ENCODE measurements at regions not wholly inside any gene's neighbourhood (a gene's known extent, or its start where the extent isn't known, plus 50 kb on each side); places are given as distances from the start of the nearest gene placed in this dataset.

DNA sequence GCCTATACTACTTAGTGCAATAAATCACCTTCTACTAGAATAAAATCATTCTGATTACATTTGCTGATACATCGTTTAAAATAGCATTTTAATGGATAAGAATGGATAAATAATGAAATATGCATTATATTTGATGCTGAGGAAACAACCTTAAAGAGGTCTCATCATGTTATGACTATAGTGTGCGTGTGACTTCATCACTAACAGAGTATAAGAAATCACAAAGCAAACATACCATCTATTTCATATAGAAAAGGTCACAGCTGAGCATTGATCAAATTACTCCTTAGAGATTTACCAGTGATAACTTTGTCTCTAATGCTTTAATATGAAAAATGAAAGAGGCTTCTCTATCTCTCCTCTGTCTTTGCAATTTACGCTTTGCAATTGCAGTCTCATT lies 1620.3 kb upstream of the SLC10A2 start:
- TF ChIP-seq KDM5A (IDR thresholded peaks at IDR 0.05; ENCODE audit: low read length) = no peak
- no peak for TF ChIP-seq POLR2A (IDR thresholded peaks at IDR 0.05; ENCODE audit: control extremely low read depth in 1 of 2, low read depth in 2 of 2, low read length in 2 of 2)
- TF ChIP-seq, protein P1, sequence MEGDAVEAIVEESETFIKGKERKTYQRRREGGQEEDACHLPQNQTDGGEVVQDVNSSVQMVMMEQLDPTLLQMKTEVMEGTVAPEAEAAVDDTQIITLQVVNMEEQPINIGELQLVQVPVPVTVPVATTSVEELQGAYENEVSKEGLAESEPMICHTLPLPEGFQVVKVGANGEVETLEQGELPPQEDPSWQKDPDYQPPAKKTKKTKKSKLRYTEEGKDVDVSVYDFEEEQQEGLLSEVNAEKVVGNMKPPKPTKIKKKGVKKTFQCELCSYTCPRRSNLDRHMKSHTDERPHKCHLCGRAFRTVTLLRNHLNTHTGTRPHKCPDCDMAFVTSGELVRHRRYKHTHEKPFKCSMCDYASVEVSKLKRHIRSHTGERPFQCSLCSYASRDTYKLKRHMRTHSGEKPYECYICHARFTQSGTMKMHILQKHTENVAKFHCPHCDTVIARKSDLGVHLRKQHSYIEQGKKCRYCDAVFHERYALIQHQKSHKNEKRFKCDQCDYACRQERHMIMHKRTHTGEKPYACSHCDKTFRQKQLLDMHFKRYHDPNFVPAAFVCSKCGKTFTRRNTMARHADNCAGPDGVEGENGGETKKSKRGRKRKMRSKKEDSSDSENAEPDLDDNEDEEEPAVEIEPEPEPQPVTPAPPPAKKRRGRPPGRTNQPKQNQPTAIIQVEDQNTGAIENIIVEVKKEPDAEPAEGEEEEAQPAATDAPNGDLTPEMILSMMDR (IDR thresholded peaks at IDR 0.05; ENCODE audit: control extremely low read depth in 1 of 3, insufficient read depth in 1 of 3, low read depth in 1 of 3, low read length in 3 of 3) = no peak
- no peak for TF ChIP-seq FOSL1 (IDR thresholded peaks at IDR 0.05; ENCODE audit: insufficient read depth, low read depth, low read length)
- no peak for TF ChIP-seq POLR2AphosphoS5 (IDR thresholded peaks at IDR 0.05; ENCODE audit: low read depth, low read length)
- TF ChIP-seq PHF8 (conservative IDR thresholded peaks at IDR 0.05; ENCODE audit: low read depth, low read length) = no peak
- TF ChIP-seq, protein P2, sequence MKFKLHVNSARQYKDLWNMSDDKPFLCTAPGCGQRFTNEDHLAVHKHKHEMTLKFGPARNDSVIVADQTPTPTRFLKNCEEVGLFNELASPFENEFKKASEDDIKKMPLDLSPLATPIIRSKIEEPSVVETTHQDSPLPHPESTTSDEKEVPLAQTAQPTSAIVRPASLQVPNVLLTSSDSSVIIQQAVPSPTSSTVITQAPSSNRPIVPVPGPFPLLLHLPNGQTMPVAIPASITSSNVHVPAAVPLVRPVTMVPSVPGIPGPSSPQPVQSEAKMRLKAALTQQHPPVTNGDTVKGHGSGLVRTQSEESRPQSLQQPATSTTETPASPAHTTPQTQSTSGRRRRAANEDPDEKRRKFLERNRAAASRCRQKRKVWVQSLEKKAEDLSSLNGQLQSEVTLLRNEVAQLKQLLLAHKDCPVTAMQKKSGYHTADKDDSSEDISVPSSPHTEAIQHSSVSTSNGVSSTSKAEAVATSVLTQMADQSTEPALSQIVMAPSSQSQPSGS (IDR thresholded peaks at IDR 0.05; ENCODE audit: low read length) = no peak
- TF ChIP-seq, protein P3, sequence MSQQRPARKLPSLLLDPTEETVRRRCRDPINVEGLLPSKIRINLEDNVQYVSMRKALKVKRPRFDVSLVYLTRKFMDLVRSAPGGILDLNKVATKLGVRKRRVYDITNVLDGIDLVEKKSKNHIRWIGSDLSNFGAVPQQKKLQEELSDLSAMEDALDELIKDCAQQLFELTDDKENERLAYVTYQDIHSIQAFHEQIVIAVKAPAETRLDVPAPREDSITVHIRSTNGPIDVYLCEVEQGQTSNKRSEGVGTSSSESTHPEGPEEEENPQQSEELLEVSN (IDR thresholded peaks at IDR 0.05) = no peak
- no peak for TF ChIP-seq ZNF274 (IDR thresholded peaks at IDR 0.05; ENCODE audit: borderline replicate concordance, extremely low read depth, low read length)
- no peak for TF ChIP-seq GTF2F1 (IDR thresholded peaks at IDR 0.05; ENCODE audit: borderline replicate concordance, low read depth, low read length)
- TF ChIP-seq CHD1 (IDR thresholded peaks at IDR 0.05; ENCODE audit: low read depth, low read length) = no peak
- TF ChIP-seq EP300 (IDR thresholded peaks at IDR 0.05; ENCODE audit: borderline replicate concordance in 1 of 2, low read depth in 2 of 2, low read length in 2 of 2) = no peak
